Natural killer cell (primary cell): ENCODE measurements at regions not wholly inside any gene's neighbourhood (a gene's known extent, or its start where the extent isn't known, plus 50 kb on each side); places are given as distances from the start of the nearest gene placed in this dataset.
"Not testable (repeated sequence)": the region's sequence is repeated elsewhere in the genome, so short reads cannot be mapped to it uniquely, and the experiment has no call there.

ENCODE experiments used
- ATAC-seq, 3 donors: fragments of 150-1000 bp in 2 of 3; fragments of 200-7000 bp in 1 of 3; cut with Tn5 transposase; 1 replicate in 1 of 3; 2 replicates in 2 of 3; pipeline ENCODE4 v1.10.0; 2021; ENCODE audit warnings: mild to moderate bottlenecking in 2 of 3, moderate library complexity in 2 of 3
- DNase-seq, 2 donors: peaks; one replicate each; pipeline versions ENCODE4 v3.0.0 to v3.0.0-alpha.2; 2013 to 2021; ENCODE audit warnings: mixed read lengths in 1 of 2
- H3K27ac ChIP-seq: one replicate; pipeline ENCODE4 v1.5.1; 2013; ENCODE audit warnings: mild to moderate bottlenecking, low read length
- H3K27me3 ChIP-seq: one replicate; pipeline ENCODE4 v1.6.1; 2013; ENCODE audit warnings: low read length; ENCODE audit not compliant: control insufficient read depth, insufficient read depth
- H3K36me3 ChIP-seq: one replicate; pipeline ENCODE4 v1.6.1; 2013; ENCODE audit warnings: low read length; ENCODE audit not compliant: control insufficient read depth, insufficient read depth
- H3K4me1 ChIP-seq: one replicate; pipeline ENCODE4 v1.6.1; 2013; ENCODE audit warnings: low read length; ENCODE audit not compliant: control insufficient read depth, insufficient read depth
- H3K4me3 ChIP-seq: one replicate; pipeline ENCODE4 v1.5.1; 2013; ENCODE audit warnings: low read length
- H3K9me3 ChIP-seq: one replicate; pipeline ENCODE4 v1.6.1; 2013; ENCODE audit warnings: low read length; ENCODE audit not compliant: control insufficient read depth, insufficient read depth
- H3K27ac Mint-ChIP-seq, 2 donors: one replicate each; pipeline ENCODE4 v1.8.0; 2022; ENCODE audit warnings: mild to moderate bottlenecking in 2 of 2, mixed read lengths in 2 of 2, moderate library complexity in 1 of 2
- H3K27me3 Mint-ChIP-seq, 2 donors: one replicate each; pipeline ENCODE4 v1.8.0; 2022; ENCODE audit warnings: low read depth in 2 of 2, mixed read lengths in 2 of 2
- H3K36me3 Mint-ChIP-seq: one replicate; pipeline ENCODE4 v1.8.0; 2022; ENCODE audit warnings: mixed read lengths
- H3K4me1 Mint-ChIP-seq, 2 donors: one replicate each; pipeline ENCODE4 v1.8.0; 2022; ENCODE audit warnings: mixed read lengths in 2 of 2
- H3K4me3 Mint-ChIP-seq: one replicate; pipeline ENCODE4 v1.8.0; 2022; ENCODE audit warnings: mild to moderate bottlenecking, moderate library complexity, mixed read lengths
- H3K9me3 Mint-ChIP-seq, 2 donors: one replicate each; pipeline ENCODE4 v1.8.0; 2022; ENCODE audit warnings: mixed read lengths in 2 of 2
- WGBS: methylation state at CpG from one replicate; pipeline ENCODE4 v1.1.7; 2013; ENCODE audit warnings: missing lambda C conversion rate; ENCODE audit not compliant: insufficient coverage; 5-methylcytosine and 5-hydroxymethylcytosine counted together
- intact Hi-C: fragments of 100-400 bp; cut with micrococcal nuclease; formaldehyde crosslinking; loops from one replicate; pipeline ENCODE4 v1.14.2; 2022
- TF ChIP-seq, protein P1 (sequence below): fragments of 200-600 bp; IDR thresholded peaks from one replicate; pipeline ENCODE4 v1.8.0; 2022; ENCODE audit warnings: antibody characterized with exemption

DNA sequence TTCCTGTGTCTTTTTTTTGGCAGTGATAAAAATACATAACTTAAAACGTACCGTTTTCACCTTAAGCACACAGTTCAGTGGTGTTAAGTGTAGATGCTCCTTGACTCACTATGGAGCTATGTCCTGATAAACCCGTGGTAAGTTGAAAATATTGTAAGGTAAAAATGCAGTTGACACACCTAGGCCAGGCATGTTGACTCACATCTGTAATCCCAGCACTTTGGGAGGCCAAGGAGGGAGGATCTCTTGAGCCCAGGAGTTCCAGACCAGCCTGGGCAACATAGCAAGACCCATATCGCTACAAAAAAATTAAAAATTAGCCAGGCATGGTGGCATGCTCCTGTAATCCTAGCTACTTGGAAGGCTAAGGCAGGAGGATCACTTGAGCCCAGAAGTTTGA, 73.6 kb upstream of the COG2 start:
- intact Hi-C loops, result no loop called here
- H3K27me3 ChIP-seq, result no peaks in the 10 kb centered on the region
- WGBS, result 88% methylated on average over 2 of the region's 4 CpGs
- H3K4me3 ChIP-seq, result no peak overlapping the region
- Mint-ChIP-seq H3K4me3 (no peak overlapping the region), H3K9me3 (no peaks in the 10 kb centered on the region), H3K36me3 (no peaks in the 10 kb centered on the region), H3K27me3 (peaks cover 3 to 30% of the 10 kb centered on the region in 2 donors), H3K4me1 (no peaks in the 10 kb centered on the region), H3K27ac (no peak overlapping the region)
- DNase-seq, result no peak
- H3K27ac ChIP-seq, result no peak overlapping the region
- no peaks in the 10 kb centered on the region for H3K36me3 ChIP-seq
- TF ChIP-seq, protein P1, sequence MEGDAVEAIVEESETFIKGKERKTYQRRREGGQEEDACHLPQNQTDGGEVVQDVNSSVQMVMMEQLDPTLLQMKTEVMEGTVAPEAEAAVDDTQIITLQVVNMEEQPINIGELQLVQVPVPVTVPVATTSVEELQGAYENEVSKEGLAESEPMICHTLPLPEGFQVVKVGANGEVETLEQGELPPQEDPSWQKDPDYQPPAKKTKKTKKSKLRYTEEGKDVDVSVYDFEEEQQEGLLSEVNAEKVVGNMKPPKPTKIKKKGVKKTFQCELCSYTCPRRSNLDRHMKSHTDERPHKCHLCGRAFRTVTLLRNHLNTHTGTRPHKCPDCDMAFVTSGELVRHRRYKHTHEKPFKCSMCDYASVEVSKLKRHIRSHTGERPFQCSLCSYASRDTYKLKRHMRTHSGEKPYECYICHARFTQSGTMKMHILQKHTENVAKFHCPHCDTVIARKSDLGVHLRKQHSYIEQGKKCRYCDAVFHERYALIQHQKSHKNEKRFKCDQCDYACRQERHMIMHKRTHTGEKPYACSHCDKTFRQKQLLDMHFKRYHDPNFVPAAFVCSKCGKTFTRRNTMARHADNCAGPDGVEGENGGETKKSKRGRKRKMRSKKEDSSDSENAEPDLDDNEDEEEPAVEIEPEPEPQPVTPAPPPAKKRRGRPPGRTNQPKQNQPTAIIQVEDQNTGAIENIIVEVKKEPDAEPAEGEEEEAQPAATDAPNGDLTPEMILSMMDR, result no peak
- no peak for ATAC-seq
- no peaks in the 10 kb centered on the region for H3K9me3 ChIP-seq
- no peaks in the 10 kb centered on the region for H3K4me1 ChIP-seq

DNA sequence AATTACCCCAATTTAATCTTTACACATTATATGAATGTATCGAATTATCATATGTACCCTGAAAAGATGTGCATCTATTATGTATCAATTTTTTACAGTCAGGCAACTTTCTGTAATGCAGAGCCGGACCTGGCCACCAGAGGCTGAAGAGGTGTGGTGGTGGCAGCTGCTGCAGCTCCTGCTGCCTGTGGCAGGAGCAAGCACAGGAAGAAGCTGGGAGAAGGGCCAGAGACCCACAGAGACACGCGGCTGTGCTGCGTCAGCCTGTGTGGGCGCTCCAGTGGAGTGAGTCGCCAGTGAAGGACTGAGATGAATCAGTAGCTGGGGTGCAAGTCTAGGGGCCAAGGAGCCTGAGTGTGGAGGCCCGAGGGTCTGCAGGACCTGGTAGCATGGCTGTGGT, 74.3 kb upstream of the COG2 start:
- Mint-ChIP-seq H3K27ac (no peak overlapping the region), H3K36me3 (no peaks in the 10 kb centered on the region), H3K9me3 (no peaks in the 10 kb centered on the region), H3K4me3 (no peak overlapping the region), H3K4me1 (no peaks in the 10 kb centered on the region), H3K27me3 (peaks cover 4 to 30% of the 10 kb centered on the region in 2 donors)
- intact Hi-C loops, result no loop called here
- no peaks in the 10 kb centered on the region for H3K9me3 ChIP-seq
- H3K4me1 ChIP-seq, result no peaks in the 10 kb centered on the region
- H3K4me3 ChIP-seq, result no peak overlapping the region
- ATAC-seq (no peak), DNase-seq (no peak)
- WGBS, result 78% methylated on average over 8 of the region's 8 CpGs
- no peaks in the 10 kb centered on the region for H3K36me3 ChIP-seq
- TF ChIP-seq, protein P1, result no peak
- no peaks in the 10 kb centered on the region for H3K27me3 ChIP-seq
- no peak overlapping the region for H3K27ac ChIP-seq

DNA sequence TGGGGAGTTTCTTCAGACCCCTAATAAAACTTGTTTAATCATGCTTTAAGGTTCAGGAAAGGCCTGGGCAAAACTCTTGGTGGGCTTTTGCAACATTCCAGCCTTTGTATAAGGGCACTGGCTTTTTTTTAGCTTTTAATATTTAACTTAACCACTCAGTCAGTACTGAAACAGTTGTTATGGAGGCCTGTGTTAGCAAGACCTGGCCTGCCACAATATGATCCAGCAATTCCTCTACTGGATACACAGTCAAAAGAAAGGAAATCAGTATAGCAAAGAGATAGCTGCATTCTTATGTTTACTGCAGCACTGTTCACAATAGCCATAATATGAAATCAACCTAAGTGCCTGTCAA, 75.1 kb upstream of the COG2 start:
- no peak for ATAC-seq
- H3K9me3 Mint-ChIP-seq, result no peaks in the 10 kb centered on the region
- H3K27ac Mint-ChIP-seq, result no peak overlapping the region
- no peak for DNase-seq
- TF ChIP-seq, protein P1, result no peak
- no peak overlapping the region for H3K4me3 Mint-ChIP-seq
- H3K36me3 Mint-ChIP-seq, result no peaks in the 10 kb centered on the region
- H3K27me3 ChIP-seq, result no peaks in the 10 kb centered on the region
- peaks cover 7 to 30% of the 10 kb centered on the region in 2 donors for H3K27me3 Mint-ChIP-seq
- H3K27ac ChIP-seq, result no peak overlapping the region
- no peaks in the 10 kb centered on the region for H3K4me1 Mint-ChIP-seq
- no peaks in the 10 kb centered on the region for H3K36me3 ChIP-seq
- H3K4me1 ChIP-seq, result no peaks in the 10 kb centered on the region
- no peak overlapping the region for H3K4me3 ChIP-seq
- H3K9me3 ChIP-seq, result no peaks in the 10 kb centered on the region
- intact Hi-C loops, result no loop called here

DNA sequence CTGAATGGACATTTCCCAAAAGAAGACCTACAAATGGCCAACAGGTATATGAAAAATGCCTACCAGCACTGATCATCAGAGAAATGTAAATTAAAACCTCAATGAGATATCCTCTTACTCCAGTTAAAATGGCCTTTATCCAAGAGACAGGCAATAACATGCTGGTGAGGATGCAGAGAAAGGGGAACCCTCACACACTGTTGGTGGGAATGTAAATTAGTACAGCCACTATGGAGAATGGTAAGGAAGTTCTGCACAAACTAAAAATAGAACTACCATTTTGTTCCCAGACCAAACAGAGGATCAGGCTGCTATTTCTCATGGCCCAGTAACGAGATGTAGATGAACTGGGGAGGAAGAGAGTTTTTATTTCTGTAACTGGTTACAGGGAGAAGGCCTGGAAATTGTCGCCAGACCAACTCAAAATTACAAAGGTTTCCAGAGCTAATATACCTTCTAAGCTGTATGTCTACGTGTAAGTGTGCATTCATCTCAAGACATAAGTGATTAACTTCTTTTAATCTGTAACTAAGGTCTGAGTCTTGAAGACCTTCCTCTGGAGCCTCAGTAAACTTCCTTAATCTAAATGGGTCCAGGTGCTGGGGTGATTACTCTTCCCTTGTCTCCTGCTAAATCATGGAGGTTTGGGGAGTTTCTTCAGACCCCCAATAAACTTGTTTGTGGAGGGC, 75.6 kb upstream of the COG2 start:
- H3K27me3 ChIP-seq, H3K4me1 ChIP-seq, intact Hi-C loops, H3K4me3 ChIP-seq, H3K27ac Mint-ChIP-seq, H3K36me3 Mint-ChIP-seq, H3K9me3 ChIP-seq, H3K36me3 ChIP-seq, H3K4me1 Mint-ChIP-seq, H3K9me3 Mint-ChIP-seq, H3K27ac ChIP-seq, ATAC-seq, DNase-seq, H3K4me3 Mint-ChIP-seq: not testable (repeated sequence)
- 78% methylated on average over 3 of the region's 3 CpGs for WGBS
- peaks cover 7 to 30% of the 10 kb centered on the region in 2 donors for H3K27me3 Mint-ChIP-seq
